Stomach smooth muscle (tissue), 2 donors: ENCODE measurements at regions not wholly inside any gene's neighbourhood (a gene's known extent, or its start where the extent isn't known, plus 50 kb on each side); places are given as distances from the start of the nearest gene placed in this dataset.

Experiments used
- H3K27ac ChIP-seq: one replicate; pipeline ENCODE4 v1.7.0; 2013; ENCODE audit warnings: mild to moderate bottlenecking, low read length, inconsistent platforms
- H3K27me3 ChIP-seq, 2 donors: one replicate each; pipeline ENCODE4 v1.7.0; 2013; ENCODE audit warnings: low read length in 2 of 2; ENCODE audit not compliant: insufficient read depth in 2 of 2, control insufficient read depth in 1 of 2
- H3K36me3 ChIP-seq, 2 donors: one replicate each; pipeline ENCODE4 v1.7.0; 2013; ENCODE audit warnings: low read length in 2 of 2; ENCODE audit not compliant: control insufficient read depth in 2 of 2, insufficient read depth in 2 of 2
- H3K4me1 ChIP-seq: one replicate; pipeline ENCODE4 v1.7.0; 2013; ENCODE audit warnings: low read length; ENCODE audit not compliant: control insufficient read depth, insufficient read depth
- H3K4me3 ChIP-seq, 2 donors: one replicate each; pipeline ENCODE4 v1.7.0; 2013; ENCODE audit warnings: low read length in 2 of 2
- H3K9ac ChIP-seq, 2 donors: one replicate each; pipeline ENCODE4 v1.7.0; 2013; ENCODE audit warnings: low read length in 2 of 2, mild to moderate bottlenecking in 1 of 2
- H3K9me3 ChIP-seq, 2 donors: one replicate each; pipeline ENCODE4 v1.7.0; 2013; ENCODE audit warnings: low read length in 2 of 2; ENCODE audit not compliant: control insufficient read depth in 2 of 2
- donor health status: healthy.
- donor health status: Pancreatic carcinoma.

- Histone ChIP-seq H3K4me3 (no peak overlapping the region), H3K9ac (no peak overlapping the region), H3K27ac (no peak overlapping the region), H3K36me3 (no peaks in the 10 kb centered on the region), H3K4me1 (no peaks in the 10 kb centered on the region), H3K9me3 (no peaks in the 10 kb centered on the region), H3K27me3 (no peaks in the 10 kb centered on the region)
Measured at GRCh38 chr6:98014442-98015201, 731.6 kb upstream of the MMS22L start.

GRCh38 chr6:98016565-98016964 is 733.5 kb upstream of the MMS22L start:
- Histone ChIP-seq H3K36me3 (no peaks in the 10 kb centered on the region), H3K27ac (no peak overlapping the region), H3K9me3 (no peaks in the 10 kb centered on the region), H3K4me1 (no peaks in the 10 kb centered on the region), H3K27me3 (no peaks in the 10 kb centered on the region), H3K4me3 (no peak overlapping the region), H3K9ac (no peak overlapping the region)

- Histone ChIP-seq H3K27ac (no peak overlapping the region), H3K4me3 (no peak overlapping the region), H3K27me3 (no peaks in the 10 kb centered on the region), H3K9me3 (no peaks in the 10 kb centered on the region), H3K9ac (no peak overlapping the region), H3K4me1 (no peaks in the 10 kb centered on the region), H3K36me3 (no peaks in the 10 kb centered on the region)
Measured at GRCh38 chr6:98020222-98020621, 737.2 kb upstream of the MMS22L start.

GRCh38 chr6:98024359-98024758 is 741.3 kb upstream of the MMS22L start:
- H3K4me1 ChIP-seq = no peaks in the 10 kb centered on the region

GRCh38 chr6:98027898-98028297 is 744.9 kb upstream of the MMS22L start:
- Histone ChIP-seq H3K9me3 (no peaks in the 10 kb centered on the region), H3K36me3 (no peaks in the 10 kb centered on the region), H3K4me3 (no peak overlapping the region), H3K4me1 (no peaks in the 10 kb centered on the region), H3K9ac (no peak overlapping the region), H3K27me3 (no peaks in the 10 kb centered on the region), H3K27ac (no peak overlapping the region)

More at GRCh38 chr6:98024359-98024758, 741.3 kb upstream of the MMS22L start:
- Histone ChIP-seq H3K27ac (no peak overlapping the region), H3K9me3 (no peaks in the 10 kb centered on the region), H3K4me3 (no peak overlapping the region), H3K9ac (no peak overlapping the region), H3K36me3 (no peaks in the 10 kb centered on the region), H3K27me3 (no peaks in the 10 kb centered on the region)

- Histone ChIP-seq H3K4me3 (no peak overlapping the region), H3K9ac (no peak overlapping the region), H3K27me3 (peaks cover 0 to 5% of the 10 kb centered on the region in 2 donors), H3K9me3 (no peaks in the 10 kb centered on the region), H3K36me3 (no peaks in the 10 kb centered on the region), H3K27ac (no peak overlapping the region), H3K4me1 (no peaks in the 10 kb centered on the region)
Measured at GRCh38 chr6:98033617-98034016, 750.6 kb upstream of the MMS22L start.

- peaks cover 0 to 8% of the 10 kb centered on the region in 2 donors for H3K27me3 ChIP-seq
- H3K27ac ChIP-seq = no peak overlapping the region
- H3K4me3 ChIP-seq = no peak overlapping the region
- no peaks in the 10 kb centered on the region for H3K9me3 ChIP-seq
- H3K9ac ChIP-seq = no peak overlapping the region
- no peaks in the 10 kb centered on the region for H3K4me1 ChIP-seq
- no peaks in the 10 kb centered on the region for H3K36me3 ChIP-seq
Measured at GRCh38 chr6:98036344-98036923, 753.4 kb upstream of the MMS22L start.

- Histone ChIP-seq H3K9me3 (no peaks in the 10 kb centered on the region), H3K4me3 (no peak overlapping the region), H3K9ac (no peak overlapping the region), H3K27me3 (peaks cover 0 to 8% of the 10 kb centered on the region in 2 donors), H3K36me3 (no peaks in the 10 kb centered on the region), H3K27ac (no peak overlapping the region), H3K4me1 (no peaks in the 10 kb centered on the region)
Measured at GRCh38 chr6:98037571-98037970, 754.6 kb upstream of the MMS22L start.

- Histone ChIP-seq H3K27me3 (peaks cover 0 to 8% of the 10 kb centered on the region in 2 donors), H3K9ac (no peak overlapping the region), H3K4me3 (no peak overlapping the region), H3K27ac (no peak overlapping the region), H3K9me3 (no peaks in the 10 kb centered on the region), H3K36me3 (no peaks in the 10 kb centered on the region), H3K4me1 (no peaks in the 10 kb centered on the region)
Measured at GRCh38 chr6:98039443-98039842, 756.4 kb upstream of the MMS22L start.

GRCh38 chr6:98039904-98040607 is 757.0 kb upstream of the MMS22L start:
- Histone ChIP-seq H3K4me3 (no peak overlapping the region), H3K27ac (no peak overlapping the region), H3K9ac (no peak overlapping the region)

GRCh38 chr6:98041056-98041455 is 758.0 kb upstream of the MMS22L start:
- Histone ChIP-seq H3K4me3 (no peak overlapping the region), H3K9ac (no peak overlapping the region), H3K27ac (no peak overlapping the region), H3K36me3 (no peaks in the 10 kb centered on the region), H3K27me3 (peaks cover 5 to 10% of the 10 kb centered on the region in 2 donors), H3K9me3 (no peaks in the 10 kb centered on the region), H3K4me1 (no peaks in the 10 kb centered on the region)

More at GRCh38 chr6:98039904-98040607, 757.0 kb upstream of the MMS22L start:
- Histone ChIP-seq H3K4me1 (no peaks in the 10 kb centered on the region), H3K27me3 (peaks cover 3 to 10% of the 10 kb centered on the region in 2 donors), H3K9me3 (no peaks in the 10 kb centered on the region), H3K36me3 (no peaks in the 10 kb centered on the region)
